GM12878 (cell line): ENCODE measurements at regions not wholly inside any gene's neighbourhood (a gene's known extent, or its start where the extent isn't known, plus 50 kb on each side); places are given as distances from the start of the nearest gene placed in this dataset.
A peak's percentile ranks its signal among the peaks of the same experiment; 100 is the strongest.

Experiments
- ATAC-seq: fragments of 200-7000 bp; cut with Tn5 transposase; 3 replicates; pipeline ENCODE4 v1.9.1; 2020; ENCODE audit warnings: mild to moderate bottlenecking, moderate library complexity
- BruUV-seq: library from RNA; stranded (reverse); fragments of 400-500 nt; replicated peaks from 2 replicates; lab custom pipeline; 2021; lab: Mats Ljungman, UMichigan
- CTCF ChIA-PET: fragments of 300-600 bp; sonication (Branson Sonifier 250); formaldehyde crosslinking; extraction: SDS; loops from one replicate; lab custom pipeline; 2021; ENCODE audit warnings: inconsistent platforms; lab: Yijun Ruan, JAX
- POLR2A ChIA-PET: fragments of 350-600 bp; formaldehyde crosslinking; extraction: SDS; loops from one replicate; lab custom pipeline; 2021; ENCODE audit warnings: inconsistent platforms; lab: Charles Lee
- RAD21 ChIA-PET: fragments of 300-600 bp; sonication (Branson Sonifier 250); formaldehyde crosslinking; loops from one replicate; lab custom pipeline; 2023; ENCODE audit warnings: antibody characterized with exemption; ENCODE audit not compliant: unreplicated experiment; lab: Charles Lee
- SMC1A ChIA-PET: fragments of 300-600 bp; sonication (Branson Sonifier 250); formaldehyde crosslinking; loops from one replicate; lab custom pipeline; 2023; ENCODE audit not compliant: unreplicated experiment, uncharacterized antibody; lab: Charles Lee
- DNase-seq: peaks from one replicate; pipeline ENCODE4 v3.0.0-alpha.2; 2011; ENCODE audit warnings: low read depth, low spot score
- FAIRE-seq: peaks from 3 replicates; lab custom pipeline; 2011; peaks lifted over from hg19 to GRCh38; lab: Jason Lieb, UNC
- H2AFZ ChIP-seq: 2 replicates; pipeline ENCODE4 v1.6.0; 2011; ENCODE audit warnings: low read depth, low read length, control low read depth; ENCODE audit not compliant: control insufficient read depth
- H3K27ac ChIP-seq: 2 replicates; pipeline ENCODE4 v1.5.1; 2011; ENCODE audit warnings: control low read depth; ENCODE audit not compliant: control insufficient read depth, insufficient read depth
- H3K27me3 ChIP-seq, 2 experiments: replicated peaks in 1 of 2; 2 replicates each; pipeline versions ENCODE4 v1.6.0 to v1.6.1; 2011; ENCODE audit warnings: low read length in 1 of 2; ENCODE audit not compliant: control insufficient read depth in 2 of 2, insufficient read depth in 2 of 2
- H3K36me3 ChIP-seq, 2 experiments: 2 replicates each; pipeline ENCODE4 v1.5.1; 2011; ENCODE audit warnings: low read length in 1 of 2; ENCODE audit not compliant: control insufficient read depth in 2 of 2, insufficient read depth in 2 of 2
- H3K4me1 ChIP-seq: 2 replicates; pipeline ENCODE4 v1.6.1; 2011; ENCODE audit warnings: mild to moderate bottlenecking, low read length, moderate library complexity, mixed read lengths; ENCODE audit not compliant: control insufficient read depth, insufficient read depth
- H3K4me2 ChIP-seq: 2 replicates; pipeline ENCODE4 v1.6.0; 2011; ENCODE audit warnings: control low read depth; ENCODE audit not compliant: control insufficient read depth, insufficient read depth
- H3K4me3 ChIP-seq: fragments of 200-600 bp; sonication (generic); 2 replicates; pipeline ENCODE4 v1.5.1; 2016
- H3K79me2 ChIP-seq: 2 replicates; pipeline ENCODE4 v1.6.0; 2011; ENCODE audit warnings: low read length; ENCODE audit not compliant: control insufficient read depth, insufficient read depth
- H3K9ac ChIP-seq: 2 replicates; pipeline ENCODE4 v1.8.0; 2011; ENCODE audit warnings: low read length, control low read depth, mixed read lengths; ENCODE audit not compliant: control insufficient read depth, insufficient read depth
- H3K9me3 ChIP-seq: replicated peaks from 3 replicates; pipeline ENCODE4 v1.5.1; 2011; ENCODE audit warnings: mild to moderate bottlenecking, low read length; ENCODE audit not compliant: control insufficient read depth, insufficient read depth
- H4K20me1 ChIP-seq: 2 replicates; pipeline ENCODE4 v1.6.0; 2011; ENCODE audit not compliant: control insufficient read depth, insufficient read depth
- MEF2B ChIP-seq: fragments of 450-650 bp; IDR thresholded peaks from 2 replicates; pipeline ENCODE4 v1.6.1; 2018; ENCODE audit warnings: mild to moderate bottlenecking, moderate library complexity; ENCODE audit not compliant: partially characterized antibody, poor library complexity, severe bottlenecking
- RUNX3 ChIP-seq: IDR thresholded peaks from 2 replicates; pipeline ENCODE4 v1.6.1; 2012; ENCODE audit warnings: low read length, inconsistent platforms
- SMAD1 ChIP-seq: fragments of 450-650 bp; IDR thresholded peaks from 2 replicates; pipeline ENCODE4 v1.6.1; 2018; ENCODE audit warnings: mild to moderate bottlenecking, low read depth; ENCODE audit not compliant: partially characterized antibody
- ZNF687 ChIP-seq: fragments of 450-650 bp; IDR thresholded peaks from 2 replicates; pipeline ENCODE4 v1.6.1; 2017; ENCODE audit warnings: mild to moderate bottlenecking, moderate library complexity
- WGBS: methylation state at CpG from one replicate; pipeline ENCODE4 v1.1.6; 2016; ENCODE audit warnings: low lambda C conversion rate; ENCODE audit not compliant: insufficient replicate concordance, insufficient coverage; ENCODE audit errors: missing lambda C conversion rate; 5-methylcytosine and 5-hydroxymethylcytosine counted together
- in situ Hi-C: fragments of 300-500 bp; cut with MboI; formaldehyde crosslinking; loops from 9 replicates; pipeline ENCODE4 v1.14.3; 2018; ENCODE audit warnings: mixed read lengths
- intact Hi-C: fragments of 100-400 bp; cut with micrococcal nuclease; formaldehyde crosslinking; loops from one replicate; pipeline ENCODE4 v1.14.2; 2022; ENCODE audit not compliant: unreplicated experiment

GRCh38 chr4:100079264-100079663 lies 111.0 kb downstream of the DDIT4L start:
- ChIA-PET CTCF (interaction anchor here (0.6 to 9.9 kb wide), 3 partner anchors 14 to 348 kb away, joined by 3 to 120 read pairs (median 7); no protein-coding TSS in a partner anchor), POLR2A (interaction anchor here (1.1 kb wide), 1 partner anchor 18 kb away, joined by 3 read pairs; no protein-coding TSS in a partner anchor), RAD21 (interaction anchor here (2.1 to 2.4 kb wide), 2 partner anchors 14 to 18 kb away, joined by 6 to 11 read pairs; no protein-coding TSS in a partner anchor), SMC1A (interaction anchor here (1.0 to 2.6 kb wide), 5 partner anchors 9 to 128 kb away, joined by 3 to 6 read pairs (median 4); no protein-coding TSS in a partner anchor)
- TF ChIP-seq ZNF687 (0 out of 2 replicates have a peak, but pooled peaks have one; percentile 31), MEF2B (peak; percentile 72), SMAD1 (no peak), RUNX3 (peak; percentile 25; the same call in 1 of the 2 replicates)
- Histone ChIP-seq H3K4me1 (no peaks in the 10 kb centered on the region), H3K4me3 (no peak overlapping the region), H3K9ac (no peak overlapping the region), H3K79me2 (no peaks in the 10 kb centered on the region), H2AFZ (no peak overlapping the region), H4K20me1 (no peaks in the 10 kb centered on the region), H3K4me2 (no peak overlapping the region), H3K9me3 (no peaks in the 10 kb centered on the region; the same call in 2 of the 3 replicates), H3K36me3 (no peaks in the 10 kb centered on the region), H3K27me3 (no peaks in the 10 kb centered on the region), H3K27ac (no peak overlapping the region)
- ATAC-seq (peak; percentile 24), FAIRE-seq (no peak), DNase-seq (no peak)
- 27% methylated on average over 3 of the region's 3 CpGs for WGBS
- intact Hi-C loops, result no loop called here
- in situ Hi-C loops, result no loop called here
- no TSS peak for BruUV-seq
